VCaP (cell line): ENCODE measurements at regions not wholly inside any gene's neighbourhood (a gene's known extent, or its start where the extent isn't known, plus 50 kb on each side); places are given as distances from the start of the nearest gene placed in this dataset.

Experiments
- H3K27ac ChIP-seq: fragments of 450-650 bp; 2 replicates; pipeline ENCODE4 v1.5.1; 2017
- CTCF ChIP-seq: fragments of 450-650 bp; conservative IDR thresholded peaks from 2 replicates; pipeline ENCODE4 v1.5.1; 2017; ENCODE audit warnings: mild to moderate bottlenecking, moderate library complexity

DNA sequence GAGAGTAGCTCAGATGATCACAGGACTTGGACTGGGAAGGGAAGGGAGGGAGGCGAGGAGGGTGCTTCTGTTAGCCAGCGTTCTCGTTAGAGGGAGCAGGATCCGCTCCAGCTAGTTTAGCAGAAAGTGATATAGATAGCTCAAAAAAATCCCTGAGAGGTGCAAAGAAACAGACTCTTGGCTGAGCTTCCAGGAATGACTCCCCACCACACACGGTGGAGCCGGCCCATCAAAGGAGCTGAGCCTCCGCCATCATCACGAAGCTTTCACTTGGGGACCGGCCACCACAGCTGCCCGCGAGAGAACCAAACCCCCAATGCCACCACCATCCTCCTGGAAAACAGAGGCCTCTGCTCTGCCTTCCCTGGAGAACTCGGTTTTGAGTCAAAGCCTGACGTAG, 124.6 kb upstream of the BCL2L14 start:
- no peak for TF ChIP-seq CTCF
- H3K27ac ChIP-seq: no peak overlapping the region

- no peak for TF ChIP-seq CTCF
Measured at GRCh38 chr12:11947213-11947612, 123.5 kb upstream of the BCL2L14 start.

GRCh38 chr12:11949738-11950411, 120.9 kb upstream of the BCL2L14 start:
- no peak for TF ChIP-seq CTCF
- H3K27ac ChIP-seq: peak overlapping the region; percentile 80

More at GRCh38 chr12:11947213-11947612, 123.5 kb upstream of the BCL2L14 start:
- no peak overlapping the region for H3K27ac ChIP-seq

- H3K27ac ChIP-seq: peak overlapping the region; percentile 80; the same call in 1 of the 2 replicates
- TF ChIP-seq CTCF: no peak
Measured at GRCh38 chr12:11951209-11951608, 119.5 kb upstream of the BCL2L14 start.

- no peak for TF ChIP-seq CTCF
- H3K27ac ChIP-seq: no peak overlapping the region; the same call in 1 of the 2 replicates
Measured at GRCh38 chr12:11953523-11953922, 117.2 kb upstream of the BCL2L14 start.

DNA sequence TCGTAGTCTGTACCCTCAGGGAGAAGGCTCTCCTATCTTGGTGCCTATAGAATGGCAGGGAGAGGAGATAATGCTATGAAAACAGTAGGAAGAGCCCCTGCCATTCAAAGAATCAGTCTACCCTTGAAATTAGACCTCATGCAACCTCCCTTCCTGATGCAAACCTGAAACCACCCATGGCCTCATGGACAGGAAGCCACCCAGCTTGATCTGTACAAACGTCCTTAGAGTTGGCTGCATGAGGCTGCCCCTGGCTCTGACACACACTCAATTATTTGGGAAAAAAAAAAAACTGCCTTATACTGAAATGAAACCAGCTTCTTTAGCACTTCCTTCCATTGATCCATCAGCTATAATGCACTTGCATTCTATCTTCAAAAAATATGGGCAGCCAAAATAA, 116.6 kb upstream of the BCL2L14 start:
- no peak overlapping the region; the same call in 1 of the 2 replicates for H3K27ac ChIP-seq
- no peak for TF ChIP-seq CTCF

GRCh38 chr12:11958221-11959091, 112.3 kb upstream of the BCL2L14 start:
- no peak overlapping the region for H3K27ac ChIP-seq
- no peak for TF ChIP-seq CTCF
